Endometrial microvascular endothelial cells (primary cell): ENCODE measurements at regions not wholly inside any gene's neighbourhood (a gene's known extent, or its start where the extent isn't known, plus 50 kb on each side); places are given as distances from the start of the nearest gene placed in this dataset.
"Not testable (repeated sequence)": the region's sequence is repeated elsewhere in the genome, so short reads cannot be mapped to it uniquely, and the experiment has no call there.

ENCODE experiments used
- in situ Hi-C: cut with HindIII; loops from 2 replicates; pipeline ENCODE4 v1.10.0; 2017; ENCODE audit warnings: low sequenced_read_pairs, low pct_unique_long_range_greater_than_20kb; ENCODE audit errors: inconsistent ontology term

DNA sequence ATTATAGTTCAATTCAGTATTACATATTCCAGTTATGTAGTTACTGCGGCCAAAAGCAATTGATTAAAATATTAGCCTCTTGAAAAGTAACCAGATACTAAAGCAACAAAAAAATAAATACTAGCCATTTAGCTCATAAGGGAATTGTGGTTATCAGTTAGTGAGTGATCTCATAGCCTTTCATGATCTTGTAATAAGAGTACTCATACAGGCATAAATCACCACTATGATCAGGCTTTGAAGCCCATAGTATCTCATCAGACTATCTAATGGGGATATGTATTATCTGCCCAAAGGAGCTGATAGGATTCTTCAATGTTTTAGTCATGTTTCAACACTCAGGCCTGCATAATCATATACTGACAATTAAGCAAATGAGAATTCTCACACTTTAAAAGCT lies 184.1 kb upstream of the CCDC54 start:
- in situ Hi-C loops = no loop called here

DNA sequence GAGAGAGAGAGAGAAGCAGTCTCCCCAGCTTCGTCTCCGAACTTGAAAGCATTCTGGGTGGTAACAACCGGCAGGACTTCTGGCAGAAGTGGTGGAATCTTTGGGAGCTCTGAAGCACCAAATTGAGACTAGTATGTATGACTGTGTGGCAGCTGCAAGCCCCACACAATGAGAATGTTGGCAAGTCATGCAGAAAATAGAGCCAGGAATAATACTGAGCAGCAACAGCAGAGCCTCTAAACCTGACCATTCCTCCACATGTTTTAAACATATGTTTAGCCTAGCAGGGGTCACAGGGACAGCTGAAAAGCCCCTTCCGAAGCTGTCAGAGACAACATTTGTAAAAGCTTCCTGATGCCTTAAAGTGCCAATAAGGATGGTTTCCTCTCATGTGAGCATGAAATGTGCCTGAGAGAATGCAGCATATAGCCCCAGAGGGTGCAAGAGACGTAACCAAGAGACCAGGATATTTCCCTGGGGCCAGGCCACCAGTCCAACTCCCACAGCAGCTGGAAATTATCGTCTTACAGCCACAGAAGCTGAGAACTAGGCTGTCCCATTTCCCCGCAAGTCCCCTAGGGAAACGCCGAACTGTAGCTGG lies 178.6 kb upstream of the CCDC54 start:
- in situ Hi-C loops = no loop called here

DNA sequence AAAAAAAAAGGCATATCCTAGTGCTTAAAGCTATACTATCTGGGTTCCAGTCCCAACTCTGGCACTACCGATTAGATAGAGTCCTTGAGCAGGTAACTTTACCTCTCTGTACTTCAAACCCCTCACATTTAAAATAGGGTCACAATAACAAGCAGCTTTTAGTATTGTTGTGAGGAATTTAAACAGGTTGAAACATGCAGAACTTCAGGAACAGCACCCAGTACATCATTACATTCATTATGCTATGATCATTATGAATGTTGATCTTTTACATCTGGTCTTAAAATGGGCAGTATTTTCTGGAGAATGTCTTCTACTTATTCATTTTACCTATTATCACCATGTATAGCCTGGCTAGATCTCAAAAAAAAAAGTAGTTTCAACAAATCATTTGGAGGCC lies 176.1 kb upstream of the CCDC54 start:
- in situ Hi-C loops = no loop called here

DNA sequence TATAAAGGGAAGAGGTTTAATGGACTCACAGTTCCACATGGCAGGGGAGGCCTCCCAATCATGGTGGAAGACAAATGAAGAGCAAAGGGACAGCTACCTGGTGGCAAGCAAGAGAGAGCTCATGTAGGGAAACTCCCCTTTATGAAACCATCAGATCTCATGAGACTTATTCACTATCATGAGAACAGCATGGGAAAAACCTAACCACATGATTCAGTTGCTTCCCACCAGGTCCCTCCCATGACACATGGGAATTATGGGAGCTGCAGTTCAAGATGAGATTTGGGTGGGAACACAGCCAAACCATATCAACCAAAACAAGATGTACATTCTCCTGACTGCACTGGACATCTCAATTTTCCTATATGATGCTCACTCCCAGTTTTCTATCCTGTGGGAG lies 174.4 kb upstream of the CCDC54 start:
- in situ Hi-C loops = not testable (repeated sequence)

DNA sequence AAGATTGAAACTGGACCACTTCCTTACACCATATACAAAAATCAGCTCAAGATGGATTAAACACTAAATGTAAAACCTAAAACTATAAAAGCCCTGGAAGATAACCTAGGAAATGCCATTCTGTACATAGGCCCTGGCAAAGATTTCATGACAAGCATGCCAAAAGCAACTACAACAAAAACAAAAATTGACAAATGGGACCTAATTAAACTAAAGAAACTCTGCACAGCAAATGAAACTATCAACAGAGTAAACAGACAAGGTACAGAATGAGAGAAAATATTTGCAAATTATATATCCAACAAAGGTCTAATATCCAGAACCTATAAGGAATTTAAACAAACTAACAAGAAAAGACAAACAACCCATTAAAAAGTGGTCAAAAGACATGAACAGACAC lies 173.1 kb upstream of the CCDC54 start:
- in situ Hi-C loops = no loop called here

DNA sequence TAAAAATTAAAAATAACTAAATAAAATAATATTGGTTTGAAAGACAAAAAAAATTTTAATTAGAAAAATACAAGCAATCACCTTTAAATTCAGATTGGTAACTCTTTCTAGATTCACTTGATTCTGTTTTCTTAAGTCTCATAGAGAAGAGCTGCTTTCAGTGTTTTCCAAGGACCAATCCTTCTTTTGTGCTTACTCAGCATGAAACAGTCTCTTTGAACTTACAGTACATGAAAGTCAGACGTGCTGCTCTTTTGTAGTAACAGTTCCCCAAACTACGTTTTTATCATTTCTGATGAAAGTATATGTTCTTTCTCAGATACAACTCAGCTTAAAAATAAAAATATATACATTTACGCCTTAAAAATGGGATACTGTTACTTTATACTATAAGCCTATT lies 171.9 kb upstream of the CCDC54 start:
- in situ Hi-C loops = no loop called here

DNA sequence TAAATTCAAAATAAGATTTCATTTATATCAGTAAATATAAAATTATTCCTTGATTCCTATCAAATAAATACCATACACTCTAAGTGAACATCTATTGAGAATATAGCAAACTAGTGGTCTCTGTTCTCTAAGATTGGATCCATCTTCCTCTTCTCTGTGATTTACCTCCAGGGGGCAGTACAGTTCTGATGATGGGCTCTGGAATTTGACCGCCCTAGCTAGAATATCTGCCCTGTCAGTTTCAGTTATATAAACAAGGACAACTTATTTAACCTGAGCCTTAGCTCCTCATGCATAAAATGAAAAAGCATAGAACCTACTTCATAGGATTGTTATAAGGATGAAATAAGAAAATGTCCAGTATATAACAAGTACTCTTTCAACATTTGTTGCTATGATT lies 171.1 kb upstream of the CCDC54 start:
- in situ Hi-C loops = no loop called here

DNA sequence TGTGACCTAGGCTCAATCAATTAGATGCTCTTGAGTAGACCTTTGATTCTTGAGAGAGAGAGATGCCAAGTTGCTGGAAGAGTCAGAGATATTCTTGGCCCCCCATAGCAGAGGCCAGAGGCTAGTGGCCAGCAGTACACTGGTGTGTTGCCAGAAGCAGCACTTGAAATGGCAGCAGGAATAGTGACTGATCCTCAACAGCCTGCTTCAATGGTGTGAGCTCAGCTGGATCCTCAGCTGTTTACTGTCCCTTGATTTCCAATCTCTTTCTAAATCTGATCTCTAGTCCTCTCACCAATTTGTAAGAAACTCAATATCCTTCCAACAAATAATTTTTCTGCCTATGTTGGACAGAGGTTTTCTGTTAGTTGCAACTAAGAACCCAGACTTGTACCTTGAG lies 170.3 kb upstream of the CCDC54 start:
- in situ Hi-C loops = no loop called here

DNA sequence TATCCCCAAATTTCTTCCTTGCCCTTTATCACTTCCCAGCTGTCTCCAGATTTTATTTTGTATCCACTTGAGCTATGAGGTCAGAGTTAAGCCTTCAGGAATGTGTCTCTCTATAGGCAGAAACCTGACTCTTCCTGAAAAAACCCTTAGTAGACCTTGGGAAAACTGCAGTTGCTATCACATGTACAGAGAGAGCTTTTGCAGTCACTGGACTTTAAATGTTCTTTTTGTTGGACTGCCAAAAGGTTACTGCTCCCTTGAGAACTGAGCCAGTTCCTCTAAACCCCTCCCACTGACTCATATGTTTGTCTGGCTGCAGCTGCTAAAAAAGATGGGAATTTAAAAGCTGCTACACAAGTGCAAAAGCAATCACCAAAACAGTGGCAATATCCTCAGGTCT lies 169.1 kb upstream of the CCDC54 start:
- in situ Hi-C loops = no loop called here

DNA sequence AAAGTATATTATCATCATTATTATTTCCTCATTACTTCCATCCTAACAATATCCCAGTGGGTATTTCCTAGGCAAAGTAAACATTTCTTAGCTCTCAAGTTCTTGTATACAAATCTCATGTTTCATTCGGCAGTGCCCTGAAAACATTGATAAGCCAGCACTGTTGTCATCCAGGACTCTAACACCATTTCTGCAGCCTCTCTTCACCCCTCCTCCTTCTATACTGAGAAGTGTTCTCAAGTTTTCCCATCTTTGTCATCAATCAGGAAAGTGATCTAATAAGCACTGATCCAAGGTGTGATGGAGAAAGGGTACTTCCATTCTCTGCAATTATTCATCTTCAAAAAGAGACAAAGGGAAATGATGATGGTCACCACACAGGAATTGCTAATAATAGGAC lies 168.4 kb upstream of the CCDC54 start:
- in situ Hi-C loops = no loop called here

DNA sequence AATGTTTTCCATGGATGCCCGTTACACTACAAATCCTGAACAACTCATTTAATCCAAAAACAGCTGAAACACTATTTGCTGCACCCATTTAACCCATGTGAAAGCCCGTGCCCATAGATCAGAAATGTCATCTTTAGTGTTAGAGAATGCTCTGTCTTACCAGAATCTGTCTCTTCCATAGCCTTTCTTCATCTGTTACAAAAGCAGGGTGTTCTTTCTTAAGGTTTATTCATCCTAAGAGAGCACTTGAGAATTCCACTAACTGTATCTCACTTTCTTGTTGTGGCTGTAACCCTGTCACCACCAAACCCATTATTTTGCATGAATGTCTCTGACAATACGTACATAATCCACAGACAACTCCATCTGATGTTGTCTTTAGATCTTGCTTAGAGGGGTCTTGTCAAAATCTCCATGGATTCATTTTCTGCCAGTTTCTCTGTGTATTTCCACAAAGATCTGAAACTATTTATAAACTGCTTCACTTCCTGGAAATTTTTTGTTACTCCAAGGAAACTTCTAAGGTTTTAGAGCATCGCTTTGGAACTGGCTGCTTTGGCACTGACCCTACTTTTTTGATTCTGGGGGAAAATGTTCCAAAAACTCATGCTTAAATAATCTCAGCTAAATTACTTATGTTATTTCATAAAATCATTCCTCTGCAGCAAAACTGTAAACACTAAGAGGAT lies 167.8 kb upstream of the CCDC54 start:
- in situ Hi-C loops = no loop called here

DNA sequence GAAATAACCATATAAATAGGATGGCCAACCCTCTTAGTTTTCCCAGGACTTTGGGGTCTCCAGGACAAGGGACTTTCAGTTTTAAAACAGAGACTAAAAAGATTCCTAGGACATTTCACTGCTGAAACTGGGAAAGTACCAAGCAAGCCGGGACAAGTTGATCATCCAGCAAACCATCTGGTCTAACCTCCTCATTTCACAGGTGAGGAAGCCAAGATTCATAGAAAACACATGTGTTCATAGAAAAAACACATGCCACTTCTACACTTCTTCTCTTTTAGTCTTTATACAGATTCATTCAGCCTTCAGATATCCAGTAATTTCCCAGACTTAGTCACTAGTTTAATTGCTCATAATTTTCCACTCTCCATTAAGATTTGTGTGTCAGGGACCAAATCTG lies 165.6 kb upstream of the CCDC54 start:
- in situ Hi-C loops = no loop called here

DNA sequence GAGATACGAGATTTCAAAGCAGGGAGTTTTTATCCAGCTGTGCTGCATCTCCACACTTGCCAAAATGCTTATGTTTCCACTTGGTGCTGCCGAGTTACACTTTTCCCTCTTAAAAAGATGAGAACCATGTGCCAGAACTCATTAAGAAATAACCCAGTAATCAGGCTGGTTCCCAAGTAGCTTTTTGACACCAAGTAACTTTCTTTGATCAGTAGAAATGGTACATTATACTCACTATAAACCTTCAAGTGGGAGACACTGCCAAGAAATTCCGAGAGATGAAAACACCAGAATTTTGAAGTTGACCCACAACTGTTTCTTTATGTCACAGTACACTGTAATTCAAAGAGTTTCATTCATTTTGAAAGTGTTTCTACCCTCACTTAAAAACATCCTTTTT lies 164.6 kb upstream of the CCDC54 start:
- in situ Hi-C loops = no loop called here

DNA sequence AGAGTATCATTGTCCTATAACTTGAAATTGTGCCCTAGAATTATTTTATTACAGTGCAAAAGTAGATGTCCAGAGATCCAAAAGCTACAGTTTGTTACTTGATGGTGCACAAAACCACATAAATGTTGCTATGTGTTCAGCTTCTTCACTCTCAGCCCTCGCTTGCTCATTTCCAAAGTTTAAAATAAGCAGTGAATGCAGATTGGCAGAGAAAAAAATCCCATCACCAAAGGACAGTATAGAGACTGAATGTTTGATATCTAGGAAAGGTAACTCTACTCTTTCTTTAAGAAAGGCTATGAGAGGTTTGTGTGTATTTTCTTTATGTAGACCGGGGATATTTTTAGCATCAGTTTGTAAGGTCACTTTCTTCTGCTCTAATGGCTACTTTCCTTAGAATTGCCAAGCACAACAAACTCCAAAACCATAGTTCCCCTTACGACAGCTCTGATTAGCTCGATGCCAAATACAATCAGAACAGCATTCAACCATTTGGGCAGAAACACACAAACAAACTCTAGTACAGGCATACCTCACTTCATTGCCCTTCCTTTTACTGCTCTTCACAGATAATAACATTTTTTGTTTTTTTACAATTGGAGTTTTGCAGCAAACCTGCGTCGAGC lies 164.1 kb upstream of the CCDC54 start:
- in situ Hi-C loops = no loop called here

DNA sequence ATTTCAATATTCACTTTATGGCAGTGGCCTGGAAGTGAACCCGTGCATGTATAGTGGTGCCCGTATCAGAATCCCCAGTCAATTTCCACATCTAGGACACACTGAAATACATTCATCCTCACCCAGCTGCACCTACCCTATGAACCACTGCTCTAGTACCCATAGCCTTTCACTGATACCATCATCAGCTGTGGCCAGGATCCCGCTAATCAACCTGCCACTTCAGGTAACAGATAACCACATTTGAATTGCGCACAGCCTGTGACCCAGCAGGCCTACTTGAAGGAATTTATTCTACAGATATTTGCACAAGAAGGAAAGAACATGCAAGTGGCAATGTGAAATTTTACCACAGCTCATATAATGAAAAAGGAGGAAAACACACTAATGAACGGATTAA lies 161.0 kb upstream of the CCDC54 start:
- in situ Hi-C loops = no loop called here

DNA sequence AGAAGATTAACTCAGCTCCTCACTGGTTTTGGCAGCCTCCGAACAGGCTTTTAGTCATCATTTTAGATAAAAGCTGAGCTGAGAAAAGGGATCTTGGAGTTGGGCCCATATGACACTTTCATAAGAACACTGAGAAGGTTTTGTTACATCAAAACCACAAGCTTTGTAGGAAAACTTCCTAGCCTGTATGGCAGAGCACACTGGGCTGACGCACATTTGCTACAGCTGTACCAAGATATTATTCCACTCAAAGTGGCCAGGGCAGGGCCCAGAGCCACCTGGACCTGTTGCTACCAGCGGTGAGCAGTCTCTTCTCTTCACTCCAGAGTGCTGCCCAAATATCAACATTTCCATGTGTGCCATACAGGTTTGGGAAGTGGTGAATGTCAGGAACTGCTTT lies 160.5 kb upstream of the CCDC54 start:
- in situ Hi-C loops = no loop called here

DNA sequence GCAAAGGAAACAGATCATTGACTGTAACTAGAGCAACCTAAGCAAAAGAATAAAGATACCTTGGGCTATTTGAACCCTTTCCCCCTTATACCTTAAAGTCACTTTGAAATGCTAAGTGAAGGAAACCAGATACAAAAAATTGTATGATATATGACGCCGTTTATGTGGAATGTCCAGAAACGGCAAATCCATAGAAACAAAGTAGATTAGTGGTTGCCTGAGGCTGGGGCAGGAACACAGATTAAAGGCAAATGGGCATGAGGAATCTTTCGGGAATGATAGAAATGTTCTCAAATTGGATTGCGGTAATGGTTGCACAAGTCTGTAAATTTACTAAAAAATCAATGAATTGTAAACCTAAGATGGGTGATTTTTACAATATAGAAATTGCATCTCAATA lies 160.1 kb upstream of the CCDC54 start:
- in situ Hi-C loops = no loop called here

DNA sequence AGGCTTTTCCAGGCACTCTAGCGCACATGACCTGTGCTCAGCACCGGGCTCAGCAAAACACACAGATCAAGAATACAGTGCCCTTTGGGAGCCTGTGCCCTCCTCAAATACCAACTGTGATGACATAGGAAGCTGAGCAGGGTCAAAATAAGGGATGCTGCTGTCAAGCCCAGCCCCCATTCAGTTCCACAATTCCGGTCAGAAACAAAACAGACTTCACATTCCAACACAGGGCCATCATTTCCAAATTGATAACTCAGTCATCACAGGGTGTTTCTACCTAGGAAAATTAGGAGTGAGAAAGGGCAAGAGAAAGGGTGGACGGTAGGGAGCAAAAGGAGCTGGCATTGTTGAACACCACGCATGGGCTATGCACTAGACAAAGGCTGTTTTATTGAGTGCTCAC lies 158.4 kb upstream of the CCDC54 start:
- in situ Hi-C loops = no loop called here

DNA sequence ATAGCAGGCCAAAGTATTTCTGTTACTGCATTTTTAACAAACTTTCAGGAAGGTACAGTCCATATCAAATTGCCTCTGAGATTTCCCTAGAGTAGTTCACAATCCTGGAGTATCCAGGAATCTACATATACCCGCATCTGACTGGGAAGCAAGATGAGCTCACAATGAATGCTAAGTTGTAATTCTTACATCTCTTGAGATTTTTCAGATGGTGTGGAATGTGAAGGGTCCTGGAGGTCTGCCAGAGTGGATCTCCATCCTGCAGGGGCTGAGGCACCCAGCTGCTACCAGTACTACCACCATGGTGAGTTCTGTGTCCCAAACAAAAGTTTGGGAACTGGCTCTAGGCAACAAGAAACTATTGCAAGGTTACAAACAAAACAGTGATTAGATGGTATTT lies 156.7 kb upstream of the CCDC54 start:
- in situ Hi-C loops = no loop called here

DNA sequence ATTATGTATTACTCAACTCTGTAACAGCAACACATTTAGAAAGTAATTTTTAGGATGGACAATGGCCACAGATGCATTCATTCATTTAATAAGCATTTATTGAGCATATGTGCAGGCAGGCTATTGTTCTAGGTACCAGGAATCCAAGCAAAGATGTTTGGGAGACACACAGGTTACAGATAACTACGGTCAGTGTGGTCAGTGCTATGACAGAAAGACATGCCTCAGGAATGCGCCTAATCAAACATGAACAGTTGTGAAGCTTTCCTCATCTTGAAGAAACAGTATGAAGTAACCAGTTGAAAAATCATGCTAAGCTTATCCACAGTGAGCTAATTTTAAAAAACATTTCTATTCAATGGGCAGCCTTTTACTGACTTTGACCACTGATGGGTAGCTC lies 155.4 kb upstream of the CCDC54 start:
- in situ Hi-C loops = no loop called here

DNA sequence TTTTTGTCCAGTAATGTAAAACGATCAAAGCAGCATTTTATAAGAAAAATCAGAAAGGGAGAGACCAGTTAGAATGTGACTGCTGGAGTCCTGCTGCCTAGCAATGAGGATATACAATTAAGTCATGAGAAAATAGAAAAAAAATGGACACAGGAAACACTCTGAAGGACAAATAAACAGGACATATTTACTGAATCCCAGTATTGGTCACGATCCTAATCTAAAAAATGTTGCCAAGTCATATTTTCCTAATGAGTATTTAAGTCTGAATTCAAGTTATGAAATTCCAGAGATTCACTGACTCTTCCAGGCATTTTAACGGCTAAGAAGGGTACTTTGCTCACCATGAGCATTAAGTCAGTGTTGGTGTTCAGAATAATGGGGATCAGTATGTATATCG lies 154.3 kb upstream of the CCDC54 start:
- in situ Hi-C loops = no loop called here
